Psoas muscle (tissue), 7 donors: ENCODE measurements at regions not wholly inside any gene's neighbourhood (a gene's known extent, or its start where the extent isn't known, plus 50 kb on each side); places are given as distances from the start of the nearest gene placed in this dataset.

Experiments
- ATAC-seq, 4 donors: fragments of 200-7000 bp; cut with Tn5 transposase; one replicate each; pipeline ENCODE4 v1.9.1; 2020; ENCODE audit warnings: moderate library complexity in 3 of 4, mild to moderate bottlenecking in 2 of 4
- DNase-seq, 2 donors: peaks; one replicate each; pipeline ENCODE4 v3.0.0-alpha.2; 2020
- H3K27ac ChIP-seq: fragments of 200-600 bp; one replicate; pipeline ENCODE4 v1.8.0; 2022
- H3K27me3 ChIP-seq, 3 donors: fragments of 200-600 bp in 1 of 3; one replicate each; pipeline versions ENCODE4 v1.6.1 to v1.8.0; 2013 to 2022; ENCODE audit warnings: low read length in 2 of 3, mild to moderate bottlenecking in 2 of 3, moderate library complexity in 1 of 3; ENCODE audit not compliant: insufficient read depth in 3 of 3
- H3K36me3 ChIP-seq, 2 donors: fragments of 200-600 bp in 1 of 2; one replicate each; pipeline versions ENCODE4 v1.6.1 to v1.8.0; 2013 to 2022; ENCODE audit warnings: low read depth in 1 of 2, mild to moderate bottlenecking in 1 of 2, moderate library complexity in 1 of 2; ENCODE audit not compliant: insufficient read depth in 1 of 2
- H3K4me1 ChIP-seq: fragments of 200-600 bp; one replicate; pipeline ENCODE4 v1.8.0; 2022
- H3K4me3 ChIP-seq: fragments of 200-600 bp; one replicate; pipeline ENCODE4 v1.8.0; 2022; ENCODE audit warnings: mild to moderate bottlenecking
- H3K9me3 ChIP-seq: fragments of 200-600 bp; one replicate; pipeline ENCODE4 v1.8.0; 2022
- CTCF ChIP-seq: fragments of 200-600 bp; IDR thresholded peaks from one replicate; pipeline ENCODE4 v1.8.0; 2022; ENCODE audit warnings: antibody characterized with exemption
- WGBS, 3 donors: extraction: QIAGEN DNeasy Blood & Tissue Kit; methylation state at CpG; one replicate each; pipeline versions ENCODE4 v1.1.6 to v1.1.7; 2013; 5-methylcytosine and 5-hydroxymethylcytosine counted together
- intact Hi-C, 2 donors: fragments of 100-400 bp; cut with DNase I; formaldehyde crosslinking; loops; one replicate each; pipeline versions ENCODE4 v1.11.0 to v1.14.2; 2022
- donor health status: healthy with polysubstance abuse.
- donor health status: DM: no; HTN: no; CAD: no; lungs with moderate emphysema.
- donor health status: Bipolar disorder and iron deficiency.
- donor health status: healthy.
- donor health status: DM: yes; HTN: yes; CAD: no.
- donor health status: DM: no; HTN: no; CAD: no.
- donor health status: DM: yes; HTN: yes; CAD: no.

GRCh38 chr3:7867587-7867986, 634.0 kb upstream of the LMCD1 start:
- no peak for ATAC-seq

GRCh38 chr3:7871003-7871560, 630.5 kb upstream of the LMCD1 start:
- DNase-seq (no peak), ATAC-seq (no peak)
- 2 to 17% (median 16%) methylated on average over 1 of the region's 1 CpG for WGBS, 3 donors
- Histone ChIP-seq H3K36me3 (no peaks in the 10 kb centered on the region), H3K27me3 (no peaks in the 10 kb centered on the region), H3K9me3 (no peaks in the 10 kb centered on the region), H3K27ac (no peak overlapping the region), H3K4me3 (no peak overlapping the region), H3K4me1 (no peaks in the 10 kb centered on the region)
- intact Hi-C loops: no loop called here
- TF ChIP-seq CTCF: no peak

More at GRCh38 chr3:7867587-7867986, 634.0 kb upstream of the LMCD1 start:
- intact Hi-C loops: no loop called here
- H3K4me1 ChIP-seq: no peaks in the 10 kb centered on the region
- WGBS, 3 donors: 27 to 56% (median 53%) methylated on average over 5 of the region's 5 CpGs
- no peak for DNase-seq
- no peaks in the 10 kb centered on the region for H3K9me3 ChIP-seq
- no peaks in the 10 kb centered on the region for H3K27me3 ChIP-seq
- H3K4me3 ChIP-seq: no peak overlapping the region
- no peak overlapping the region for H3K27ac ChIP-seq
- no peak for TF ChIP-seq CTCF
- H3K36me3 ChIP-seq: no peaks in the 10 kb centered on the region

GRCh38 chr3:7874116-7874515, 627.5 kb upstream of the LMCD1 start:
- WGBS, 3 donors: 89 to 95% (median 95%) methylated on average over 1 of the region's 1 CpG
- intact Hi-C loops: no loop called here
- Histone ChIP-seq H3K4me3 (no peak overlapping the region), H3K9me3 (no peaks in the 10 kb centered on the region), H3K36me3 (no peaks in the 10 kb centered on the region), H3K4me1 (no peaks in the 10 kb centered on the region), H3K27me3 (no peaks in the 10 kb centered on the region), H3K27ac (no peak overlapping the region)
- DNase-seq: no peak
- no peak for TF ChIP-seq CTCF
- no peak for ATAC-seq

- Histone ChIP-seq H3K27ac (no peak overlapping the region), H3K4me3 (no peak overlapping the region), H3K36me3 (no peaks in the 10 kb centered on the region), H3K27me3 (no peaks in the 10 kb centered on the region), H3K4me1 (no peaks in the 10 kb centered on the region), H3K9me3 (no peaks in the 10 kb centered on the region)
- DNase-seq (no peak), ATAC-seq (no peak)
- no peak for TF ChIP-seq CTCF
- intact Hi-C loops: no loop called here
Observed at GRCh38 chr3:7875925-7876324, 625.7 kb upstream of the LMCD1 start.

GRCh38 chr3:7876741-7877297, 624.8 kb upstream of the LMCD1 start:
- H3K9me3 ChIP-seq: no peaks in the 10 kb centered on the region
- intact Hi-C loops: no loop called here
- no peak overlapping the region for H3K4me3 ChIP-seq
- 51 to 53% (median 53%) methylated on average over 3 of the region's 3 CpGs for WGBS, 3 donors
- no peak for TF ChIP-seq CTCF
- ATAC-seq (no peak), DNase-seq (no peak)
- H3K27me3 ChIP-seq: no peaks in the 10 kb centered on the region
- no peaks in the 10 kb centered on the region for H3K4me1 ChIP-seq
- H3K27ac ChIP-seq: no peak overlapping the region
- no peaks in the 10 kb centered on the region for H3K36me3 ChIP-seq
